Prostate gland (tissue), 2 donors: ENCODE measurements at regions not wholly inside any gene's neighbourhood (a gene's known extent, or its start where the extent isn't known, plus 50 kb on each side); places are given as distances from the start of the nearest gene placed in this dataset.

Experiments
- POLR2A ChIP-seq: fragments of 450-650 bp; IDR thresholded peaks from one replicate; pipeline ENCODE4 v1.6.1; 2016; ENCODE audit warnings: antibody characterized with exemption, mild to moderate bottlenecking
- TF ChIP-seq, protein P1 (sequence below), 4 experiments: fragments of 200-600 bp in 2 of 4; fragments of 450-650 bp in 2 of 4; sonication (generic) in 2 of 4; IDR thresholded peaks; 1 replicate in 3 of 4; 2 replicates in 1 of 4; pipeline ENCODE4 v1.5.1; 2016 to 2019; ENCODE audit warnings: antibody characterized with exemption in 4 of 4, mild to moderate bottlenecking in 2 of 4, moderate library complexity in 2 of 4

DNA sequence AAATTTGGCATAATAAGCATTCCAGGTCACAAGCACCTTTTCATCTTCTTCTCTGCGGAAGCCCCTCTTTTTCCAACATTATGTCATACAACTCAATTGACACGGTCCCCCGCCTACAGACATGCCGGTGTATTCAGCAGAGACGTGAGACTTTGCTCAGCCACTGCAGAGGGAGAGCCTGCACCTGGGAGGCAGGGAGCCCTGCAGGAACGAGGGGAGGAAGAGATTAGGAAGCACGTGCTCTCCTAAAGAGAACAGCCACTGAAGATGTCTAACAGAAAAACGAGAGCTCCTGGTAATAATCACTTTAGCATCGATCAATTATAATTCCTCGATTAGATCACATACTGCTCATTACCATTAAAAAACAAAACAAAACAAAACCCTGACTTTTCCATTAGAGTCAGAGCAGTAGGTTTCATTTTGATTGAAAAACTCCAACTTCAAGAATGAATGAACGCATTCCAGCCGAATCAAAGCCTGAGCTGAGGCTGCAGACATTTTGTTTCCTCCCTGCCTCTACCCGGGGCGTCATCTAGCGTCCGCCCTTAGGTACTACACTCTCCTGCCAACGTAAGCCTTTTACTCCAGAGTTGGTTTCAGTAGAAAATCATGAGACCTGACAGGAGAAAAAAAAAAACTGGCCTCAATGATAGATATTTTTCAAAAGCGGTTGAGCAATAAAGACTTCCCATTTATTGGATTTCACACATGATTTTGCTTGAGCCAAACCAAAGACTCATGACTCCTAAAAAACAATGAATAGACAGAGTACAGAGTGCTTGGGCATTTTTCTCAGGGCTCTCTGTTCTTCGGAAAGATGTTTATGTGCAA lies 194.5 kb downstream of the KATNAL1 start:
- TF ChIP-seq, protein P1, sequence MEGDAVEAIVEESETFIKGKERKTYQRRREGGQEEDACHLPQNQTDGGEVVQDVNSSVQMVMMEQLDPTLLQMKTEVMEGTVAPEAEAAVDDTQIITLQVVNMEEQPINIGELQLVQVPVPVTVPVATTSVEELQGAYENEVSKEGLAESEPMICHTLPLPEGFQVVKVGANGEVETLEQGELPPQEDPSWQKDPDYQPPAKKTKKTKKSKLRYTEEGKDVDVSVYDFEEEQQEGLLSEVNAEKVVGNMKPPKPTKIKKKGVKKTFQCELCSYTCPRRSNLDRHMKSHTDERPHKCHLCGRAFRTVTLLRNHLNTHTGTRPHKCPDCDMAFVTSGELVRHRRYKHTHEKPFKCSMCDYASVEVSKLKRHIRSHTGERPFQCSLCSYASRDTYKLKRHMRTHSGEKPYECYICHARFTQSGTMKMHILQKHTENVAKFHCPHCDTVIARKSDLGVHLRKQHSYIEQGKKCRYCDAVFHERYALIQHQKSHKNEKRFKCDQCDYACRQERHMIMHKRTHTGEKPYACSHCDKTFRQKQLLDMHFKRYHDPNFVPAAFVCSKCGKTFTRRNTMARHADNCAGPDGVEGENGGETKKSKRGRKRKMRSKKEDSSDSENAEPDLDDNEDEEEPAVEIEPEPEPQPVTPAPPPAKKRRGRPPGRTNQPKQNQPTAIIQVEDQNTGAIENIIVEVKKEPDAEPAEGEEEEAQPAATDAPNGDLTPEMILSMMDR (IDR thresholded peaks at IDR 0.05) = peak; percentile 90 to 97 (median 94)
- no peak for TF ChIP-seq POLR2A
